T-helper 1 cell (primary cell): ENCODE measurements at regions not wholly inside any gene's neighbourhood (a gene's known extent, or its start where the extent isn't known, plus 50 kb on each side); places are given as distances from the start of the nearest gene placed in this dataset.
A peak's percentile ranks its signal among the peaks of the same experiment; 100 is the strongest.

ENCODE experiments used
- DNase-seq, 5 donors: peaks; one replicate each; pipeline ENCODE4 v3.0.0-alpha.2; 2012 to 2020

DNA sequence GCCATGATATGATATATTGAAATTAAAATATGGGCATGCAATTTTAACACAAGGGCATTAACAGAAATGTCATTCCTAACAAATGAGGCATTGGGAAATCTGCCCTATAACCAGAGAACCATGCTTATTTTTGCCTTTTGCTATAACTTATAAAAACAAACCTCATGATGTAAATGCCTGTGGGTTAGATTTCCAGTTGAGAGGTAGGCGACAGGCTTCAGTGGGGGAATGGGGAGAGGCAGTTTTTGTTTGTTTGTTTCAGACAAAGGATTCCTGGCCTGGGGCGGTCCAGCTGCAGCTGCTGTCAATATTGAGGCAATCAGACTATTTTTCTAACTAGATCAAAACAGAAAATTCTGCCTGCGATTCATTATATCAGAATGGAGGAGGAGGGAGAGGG is 490.4 kb upstream of the CFAP20DC start:
- no peak for DNase-seq

DNA sequence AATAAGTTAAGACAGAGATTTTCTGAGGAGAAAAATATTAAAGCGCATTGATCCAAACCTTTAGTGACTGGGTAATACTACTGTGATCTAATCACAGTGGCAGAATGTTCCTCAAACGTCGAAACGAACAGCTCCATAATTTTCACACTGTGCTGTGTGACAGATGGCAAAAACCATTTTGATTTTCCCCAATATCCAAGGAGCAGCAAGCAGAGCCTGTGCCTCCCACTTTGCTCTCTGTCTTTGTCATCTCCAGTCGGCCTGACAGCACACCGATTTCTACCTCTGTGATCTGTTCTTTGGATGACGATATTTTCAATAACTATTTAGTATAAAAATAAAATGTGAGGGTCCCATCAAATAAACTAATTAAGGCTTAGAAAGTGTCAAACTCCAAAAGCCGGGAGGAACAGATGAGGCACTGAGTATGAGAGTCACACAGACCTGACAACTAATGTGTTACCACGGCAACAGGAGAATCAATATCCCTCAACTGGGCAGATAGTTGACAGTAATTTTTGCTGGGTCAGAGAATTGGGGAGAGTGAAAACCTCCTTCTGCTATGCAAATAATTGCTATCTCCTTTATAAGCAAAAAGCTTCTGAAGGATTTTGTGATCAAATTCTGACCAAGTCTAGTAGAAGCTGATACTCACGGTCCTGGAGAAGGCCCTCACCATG is 489.1 kb upstream of the CFAP20DC start:
- no peak for DNase-seq

DNA sequence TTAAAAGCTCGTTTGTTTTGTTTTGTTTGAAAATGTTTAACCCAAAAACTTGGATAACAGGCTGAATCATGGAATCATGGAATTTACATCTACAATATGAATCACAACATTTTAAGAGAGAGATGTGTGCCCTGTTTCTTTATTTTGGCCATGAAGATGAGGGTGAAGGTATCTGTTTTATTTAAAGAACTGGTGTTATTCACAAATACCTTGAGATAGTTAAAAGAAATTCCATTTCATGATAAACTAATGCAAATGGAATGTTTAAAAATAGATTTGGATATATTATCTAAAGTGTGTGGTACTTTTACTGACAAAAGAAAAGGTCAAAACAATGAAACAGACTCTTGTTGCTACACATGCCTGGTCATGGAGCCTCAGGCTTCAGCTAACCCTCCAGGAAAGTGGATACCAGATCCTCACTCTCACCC is 486.0 kb upstream of the CFAP20DC start:
- DNase-seq: no peak

DNA sequence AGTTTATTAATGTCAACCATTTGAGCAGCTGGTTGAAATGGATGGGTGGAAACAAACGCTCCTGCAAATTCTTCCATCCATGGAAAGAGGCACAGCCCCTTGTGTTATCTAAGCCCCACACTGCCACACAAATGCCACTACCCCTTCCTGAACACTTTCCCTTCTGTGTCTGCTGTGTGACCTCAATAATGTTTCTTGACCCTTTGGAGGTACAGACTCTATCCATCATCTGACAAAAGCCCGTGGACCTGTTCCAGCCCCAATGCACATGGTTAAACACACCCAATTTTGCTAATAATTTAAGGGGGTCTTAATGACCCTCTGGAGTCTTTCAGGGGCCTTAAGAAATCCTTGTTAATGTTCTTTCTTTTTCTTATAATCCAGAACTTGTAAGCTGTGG is 482.2 kb upstream of the CFAP20DC start:
- DNase-seq: no peak

DNA sequence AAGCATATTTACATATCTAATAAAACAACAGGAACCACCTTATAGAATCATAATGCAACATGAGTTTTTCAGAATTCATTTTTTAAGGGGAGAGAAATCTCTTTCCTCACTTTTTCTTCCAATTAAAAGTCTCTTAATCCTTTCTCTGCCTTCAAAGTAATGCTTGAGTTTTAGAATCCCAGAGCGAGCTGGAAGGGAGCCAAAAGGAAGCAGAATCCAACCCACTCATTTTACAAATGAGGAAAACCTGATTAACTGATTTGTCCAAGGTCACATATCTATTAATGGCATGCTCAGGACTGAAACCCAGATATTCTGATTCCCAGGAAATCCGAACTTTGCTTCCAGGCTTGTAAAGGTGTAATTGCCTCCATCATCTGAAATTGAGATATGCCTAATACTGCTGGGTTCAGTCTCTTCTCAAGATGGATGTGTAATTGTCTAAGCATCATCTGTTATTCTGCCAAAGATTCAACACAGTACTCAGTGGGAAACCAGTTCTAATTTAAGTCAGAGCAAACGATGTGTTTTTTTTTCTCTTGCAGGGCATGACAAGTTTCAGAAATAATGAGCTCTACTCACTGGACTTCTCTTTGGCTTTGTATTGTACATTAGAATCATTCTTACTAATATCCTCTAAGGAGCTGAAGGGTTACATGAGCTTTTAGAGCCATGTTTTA is 481.4 kb upstream of the CFAP20DC start:
- DNase-seq: no peak

DNA sequence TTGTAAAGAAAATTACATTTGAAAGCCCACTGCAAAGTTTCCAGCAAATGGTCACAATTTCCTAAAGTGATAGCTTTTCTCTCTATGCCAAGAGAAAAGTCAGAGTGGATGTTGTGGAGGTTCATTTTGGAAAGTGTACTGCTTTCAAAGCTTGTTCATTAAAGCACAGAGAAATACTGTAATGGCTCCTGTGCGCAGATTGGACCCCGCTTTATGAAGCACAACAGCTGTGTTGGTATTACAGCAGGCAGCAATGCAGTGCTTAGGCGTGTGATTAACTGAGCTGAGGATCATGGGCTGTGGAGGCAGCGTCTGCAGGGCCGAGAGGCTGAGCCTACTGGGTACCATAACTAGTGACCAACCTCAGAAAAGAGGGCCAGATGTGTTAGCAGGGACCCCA is 478.4 kb upstream of the CFAP20DC start:
- no peak for DNase-seq

DNA sequence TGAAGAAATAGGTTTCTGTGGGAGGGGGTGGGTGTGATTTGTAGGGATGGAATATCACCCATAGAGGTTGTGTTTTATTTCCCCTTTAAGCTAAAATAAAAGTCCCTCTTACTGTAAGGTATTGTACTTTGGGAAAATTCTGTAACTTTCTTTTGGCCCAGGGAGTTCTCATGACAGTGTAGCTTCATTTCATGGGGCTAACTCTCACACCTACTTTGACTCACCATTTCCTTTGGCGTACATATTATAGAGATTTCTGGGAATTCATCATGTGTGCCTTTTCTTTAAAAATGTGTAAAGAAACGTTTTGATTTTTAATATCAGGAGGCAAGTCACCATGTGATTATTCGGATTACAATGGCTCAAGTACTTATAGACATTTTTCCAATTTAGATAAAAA is 477.7 kb upstream of the CFAP20DC start:
- DNase-seq: peak in 1 of 5 donors; percentile 65

DNA sequence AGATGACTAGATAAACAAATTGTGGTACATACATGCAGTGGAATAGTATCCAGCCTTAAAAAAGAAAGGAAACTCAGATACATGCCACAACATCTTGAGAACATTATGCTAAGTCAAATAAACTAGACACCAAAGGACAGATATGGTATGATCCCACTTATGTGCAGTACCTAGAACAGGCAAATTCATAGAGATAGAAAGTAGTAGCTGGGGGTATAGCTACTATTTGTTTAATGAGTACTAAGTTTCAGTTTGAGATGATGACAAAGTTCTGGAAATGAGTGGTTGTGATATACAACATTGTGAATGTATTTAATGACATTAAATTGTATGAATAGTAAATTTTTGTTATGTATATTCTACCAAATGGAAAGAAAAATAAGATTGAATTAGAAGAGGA is 477.2 kb upstream of the CFAP20DC start:
- DNase-seq: peak in 1 of 5 donors; percentile 69

DNA sequence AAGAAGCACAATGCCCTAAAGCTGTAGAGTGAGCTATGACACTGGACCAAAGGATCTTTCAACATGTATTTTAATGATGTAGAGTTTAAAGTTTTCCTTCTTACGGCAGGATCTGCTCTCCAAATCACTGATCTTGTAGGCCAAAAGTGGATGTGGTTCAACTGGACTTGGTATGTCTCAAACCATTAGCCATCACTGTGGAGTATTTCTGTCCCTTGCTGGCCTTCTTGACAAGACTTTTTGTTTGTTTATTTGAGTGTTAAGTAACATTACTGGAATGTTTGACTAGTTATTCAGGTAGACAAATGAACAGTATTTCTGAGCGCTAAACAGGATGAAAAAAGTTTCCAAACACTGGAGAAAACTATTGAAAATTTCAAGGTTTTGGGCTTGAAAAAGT is 472.7 kb upstream of the CFAP20DC start:
- no peak for DNase-seq

DNA sequence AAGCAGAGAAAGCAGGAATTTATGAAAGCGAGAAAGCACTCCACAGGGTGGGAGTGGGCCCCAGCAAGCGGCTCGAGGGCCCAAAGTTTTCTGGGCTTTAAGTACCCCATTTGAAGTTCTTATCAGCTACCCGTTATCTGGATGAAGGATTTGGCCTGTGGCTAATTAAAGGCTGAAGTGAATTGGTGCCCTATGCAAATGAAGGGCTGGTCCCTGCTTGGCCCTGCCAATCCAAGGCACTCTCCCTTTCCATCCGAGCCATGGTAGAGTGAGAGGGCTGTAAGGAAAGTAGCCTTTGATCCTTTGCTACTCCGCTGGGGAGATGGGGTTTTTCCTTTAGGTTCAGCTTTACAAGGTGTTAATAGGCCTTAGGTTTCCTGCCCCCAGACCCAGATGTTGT is 469.3 kb upstream of the CFAP20DC start:
- DNase-seq: no peak

DNA sequence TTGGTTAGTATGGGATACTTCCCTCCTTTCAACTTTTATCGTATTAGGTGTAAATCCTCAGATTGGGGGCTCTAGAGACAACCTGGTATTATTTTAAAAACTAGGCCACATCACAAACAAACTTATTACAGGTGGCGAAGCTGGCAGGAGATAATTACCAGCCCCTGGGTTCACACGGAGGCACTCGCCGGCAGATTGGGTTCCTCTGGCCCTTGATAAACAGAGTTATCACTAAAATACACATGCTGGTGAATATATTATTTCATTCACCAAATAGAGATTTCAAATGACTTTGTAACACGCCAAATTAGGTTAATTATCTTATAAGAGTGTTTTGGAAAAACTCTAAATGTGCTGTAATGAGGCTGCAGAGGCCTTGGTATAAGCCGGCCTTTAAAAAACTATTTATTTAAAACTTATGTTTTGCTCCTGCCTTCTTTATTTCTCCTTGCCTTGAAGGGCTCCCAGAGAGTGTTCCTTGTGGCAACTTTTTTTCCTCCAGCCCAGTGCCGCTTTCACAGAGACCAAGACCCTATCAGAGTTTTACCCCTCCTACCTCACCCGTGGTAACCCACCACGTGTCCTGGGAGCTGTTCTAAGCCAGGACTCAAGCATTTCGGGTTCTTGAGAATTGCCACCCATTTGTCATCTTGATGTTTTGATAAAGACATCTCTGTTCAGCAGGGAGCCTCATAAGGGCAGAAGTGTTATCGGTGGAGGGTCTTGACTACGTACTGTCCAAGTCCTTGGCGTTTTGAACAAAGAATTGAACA is 468.6 kb upstream of the CFAP20DC start:
- DNase-seq: no peak

DNA sequence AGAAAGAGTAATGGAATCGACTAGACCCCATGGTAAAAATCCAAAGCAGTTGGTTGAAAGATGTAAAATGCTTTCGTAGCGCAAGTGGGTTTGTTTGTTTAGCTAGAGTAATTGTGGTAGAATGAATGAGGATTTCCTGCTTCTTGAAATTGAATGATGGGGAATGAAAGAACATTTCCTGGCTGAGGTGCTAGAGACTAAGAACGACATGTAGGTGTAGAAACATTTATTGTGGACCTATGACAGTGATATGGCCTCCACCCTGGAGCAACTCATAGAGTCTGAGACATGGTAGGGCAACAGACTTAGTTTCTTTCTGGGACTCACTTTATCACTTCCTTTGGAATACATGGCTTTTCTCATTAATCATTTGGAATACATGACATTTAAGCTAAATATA is 467.6 kb upstream of the CFAP20DC start:
- DNase-seq: no peak

DNA sequence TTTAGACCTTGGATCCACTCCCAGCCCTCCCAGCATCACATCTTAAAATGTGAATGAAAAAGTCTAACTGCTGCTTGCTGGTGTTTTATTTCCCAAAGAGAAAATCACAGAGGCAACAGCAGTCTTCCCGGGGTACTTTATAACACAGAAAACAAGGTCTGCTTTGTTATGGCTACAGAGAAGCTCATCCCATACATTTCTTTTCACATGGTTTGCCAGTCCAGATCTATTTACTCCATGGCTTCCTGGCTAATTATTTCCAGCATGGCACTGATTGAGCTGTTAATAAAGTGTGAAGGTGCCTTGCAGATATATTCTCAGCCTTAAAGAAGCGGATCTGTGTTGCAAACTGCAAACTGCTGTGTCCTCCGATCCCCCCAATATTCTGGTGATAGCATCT is 466.1 kb upstream of the CFAP20DC start:
- DNase-seq: no peak

DNA sequence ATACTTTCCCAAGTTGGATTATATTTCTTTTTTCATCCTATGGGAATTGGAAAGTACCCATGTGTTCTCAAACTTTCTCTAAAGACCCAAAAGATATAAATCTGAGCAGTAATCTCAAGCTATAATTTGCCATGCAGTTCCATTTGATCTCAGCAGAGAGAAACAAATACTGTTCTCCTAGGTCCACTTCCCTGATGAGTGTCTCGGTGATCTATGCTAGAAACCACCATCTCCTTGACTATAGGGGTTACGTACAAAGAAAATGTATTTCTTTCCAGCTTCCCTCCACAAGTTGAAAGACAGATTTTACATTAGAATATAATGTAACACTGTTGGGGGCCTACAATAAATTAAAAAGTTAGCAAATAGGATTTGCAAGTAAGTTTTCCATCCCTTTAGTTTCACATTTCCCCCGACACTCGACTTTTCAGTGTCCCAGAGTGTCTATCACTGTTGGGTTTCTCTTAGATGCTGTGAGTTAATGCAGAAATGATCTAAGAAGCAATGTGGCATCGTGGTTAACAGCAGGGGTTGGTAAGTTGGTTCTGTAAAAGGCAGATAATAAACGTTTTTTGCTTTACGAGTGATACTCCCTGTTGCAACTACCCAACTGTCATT is 465.1 kb upstream of the CFAP20DC start:
- no peak for DNase-seq

DNA sequence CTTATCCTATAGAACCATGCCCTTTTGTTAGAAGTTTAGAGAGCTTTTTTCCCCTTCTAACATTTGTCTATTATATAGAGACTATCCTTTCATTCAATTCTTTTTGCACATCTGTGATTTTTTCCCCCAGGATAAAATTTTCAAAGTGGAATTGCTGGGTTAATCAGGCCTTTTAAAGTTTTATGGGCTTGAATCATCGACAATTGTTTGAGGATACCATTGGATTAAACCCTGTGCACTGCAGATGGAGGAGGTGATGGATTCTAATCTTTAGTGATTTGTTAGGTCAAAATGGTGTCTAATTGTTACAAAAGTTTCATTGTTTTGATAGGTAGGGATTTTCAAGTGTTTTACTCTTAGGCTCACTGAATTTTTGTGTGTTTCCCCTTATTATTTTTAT is 463.7 kb upstream of the CFAP20DC start:
- DNase-seq: no peak

DNA sequence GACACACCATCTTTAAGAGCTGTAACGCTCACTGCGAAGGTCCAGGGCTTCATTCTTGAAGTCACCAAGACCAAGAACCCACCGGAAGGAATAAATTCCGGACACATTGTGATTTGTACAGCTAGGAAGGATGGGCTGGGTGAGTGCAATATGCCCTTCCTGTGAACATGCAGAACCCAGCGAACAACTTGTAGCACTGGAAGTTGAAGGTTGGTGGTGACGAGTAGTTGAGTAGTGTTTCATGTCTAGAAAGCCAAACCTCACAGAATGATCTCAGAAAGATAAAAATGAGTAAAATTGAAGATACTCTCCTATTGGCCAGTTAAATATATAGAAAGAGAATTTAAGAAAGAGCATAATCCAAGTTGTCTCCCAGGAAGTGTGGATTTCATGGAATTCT is 462.2 kb upstream of the CFAP20DC start:
- no peak for DNase-seq

DNA sequence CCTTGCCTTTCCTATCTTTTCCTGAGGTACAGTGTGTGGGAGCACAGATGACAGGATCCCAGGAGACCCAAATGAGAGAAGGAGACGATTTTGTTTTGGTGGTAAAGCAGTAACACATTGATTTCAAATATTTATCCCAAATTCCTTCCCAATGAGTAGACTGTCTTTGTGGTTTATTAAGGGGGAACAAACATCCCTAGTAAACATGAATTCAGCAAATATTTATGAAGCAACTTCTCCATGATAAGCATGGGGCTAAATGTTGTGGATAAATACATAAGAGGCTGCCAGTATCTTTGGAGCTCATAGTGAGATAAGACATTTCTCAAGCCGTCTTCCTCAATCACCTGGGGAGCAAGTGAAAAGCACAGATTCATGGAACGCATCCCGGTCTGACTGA is 460.8 kb upstream of the CFAP20DC start:
- no peak for DNase-seq

DNA sequence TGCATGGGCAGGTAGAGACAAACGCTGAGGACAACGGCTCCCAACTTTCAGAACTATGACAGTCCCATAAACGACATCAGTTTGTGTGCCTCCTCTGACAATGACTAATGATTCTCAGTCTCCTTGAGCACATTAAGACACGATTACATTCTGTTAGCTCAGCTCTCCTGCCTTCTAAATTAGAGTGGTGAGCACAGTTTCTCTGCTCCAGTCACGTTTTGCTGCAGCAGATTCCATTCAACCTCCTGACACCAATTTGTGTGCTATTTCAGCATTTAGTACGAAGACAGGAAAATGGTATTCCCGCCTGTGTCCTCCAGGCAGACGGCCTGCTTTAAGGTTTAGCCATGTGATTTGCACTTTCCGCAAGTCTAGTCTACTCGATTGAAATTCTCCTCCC is 458.4 kb upstream of the CFAP20DC start:
- DNase-seq: no peak

DNA sequence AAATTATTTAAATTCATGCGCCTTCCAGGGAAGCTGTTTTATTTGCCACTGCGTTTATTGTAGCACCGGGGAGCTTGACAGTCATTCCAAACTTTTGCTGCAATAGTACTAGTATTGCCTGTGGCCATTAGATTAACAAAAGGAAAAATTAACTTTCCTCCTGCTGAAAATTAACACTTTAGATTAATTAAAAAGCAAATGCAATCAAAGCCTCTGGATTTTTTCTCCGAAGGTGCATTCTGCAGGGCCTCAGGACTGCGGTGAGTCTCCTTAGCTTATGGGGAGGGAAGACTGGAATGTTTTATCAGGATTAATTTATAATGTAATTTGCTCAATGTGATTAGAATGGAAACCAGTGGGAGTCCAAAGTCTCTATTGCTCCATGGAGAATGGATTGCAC is 456.4 kb upstream of the CFAP20DC start:
- no peak for DNase-seq

DNA sequence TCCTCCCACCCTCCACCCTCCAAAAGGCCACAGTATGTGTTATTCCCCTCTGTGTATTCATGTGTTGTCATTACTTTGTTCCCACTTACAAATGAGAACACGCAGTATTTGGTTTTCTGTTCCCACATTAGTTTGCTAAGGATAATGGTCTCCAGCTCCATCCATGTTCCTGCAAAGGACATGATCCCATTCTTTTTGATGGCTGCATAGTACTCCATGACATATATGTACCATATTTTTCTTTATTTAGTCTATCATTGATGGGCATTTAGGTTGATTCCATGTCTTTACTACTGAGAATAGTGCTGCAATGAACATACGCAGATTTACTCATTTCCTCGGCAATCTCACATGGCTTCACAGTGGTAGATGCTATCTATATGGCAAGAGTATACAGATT is 453.6 kb upstream of the CFAP20DC start:
- DNase-seq: no peak

DNA sequence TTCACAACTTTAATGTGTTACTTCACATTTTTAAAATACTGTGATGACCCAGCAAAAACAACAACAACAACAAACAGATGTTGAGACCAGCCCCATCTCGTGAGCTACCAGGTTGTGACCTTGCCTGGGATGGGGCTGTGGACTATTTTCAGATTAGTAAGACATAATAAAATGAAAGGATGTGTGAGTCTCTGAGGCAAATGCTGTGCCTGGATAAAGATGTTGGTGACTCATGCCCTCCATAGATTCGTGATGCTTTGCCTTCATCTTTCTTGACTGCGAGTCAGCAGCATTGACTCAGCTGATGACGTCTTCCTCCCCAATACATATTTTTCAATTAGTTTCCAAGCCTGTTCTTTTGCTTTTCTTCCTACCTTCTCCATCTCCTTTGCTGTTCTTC is 453.0 kb upstream of the CFAP20DC start:
- DNase-seq: peak in 1 of 5 donors; percentile 66

DNA sequence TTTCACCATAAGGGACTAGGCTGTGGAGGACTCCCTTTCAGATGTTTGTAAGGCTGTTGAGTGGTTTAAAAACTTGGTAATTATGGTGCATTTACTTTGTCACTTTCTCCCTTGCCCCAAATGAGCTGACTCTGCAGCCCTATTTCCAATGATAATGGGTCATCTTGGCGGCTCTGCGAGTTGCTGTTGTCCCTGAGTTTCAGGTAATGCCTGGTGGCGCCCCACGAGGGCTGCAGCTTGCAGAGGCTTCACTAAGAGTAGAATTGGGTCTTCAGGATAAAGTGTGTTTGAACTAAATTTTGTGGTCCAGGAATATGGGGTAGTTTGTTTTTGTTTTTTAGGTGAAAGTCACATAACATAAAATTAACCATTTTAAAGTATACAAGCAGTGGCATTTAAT is 450.1 kb upstream of the CFAP20DC start:
- no peak for DNase-seq

DNA sequence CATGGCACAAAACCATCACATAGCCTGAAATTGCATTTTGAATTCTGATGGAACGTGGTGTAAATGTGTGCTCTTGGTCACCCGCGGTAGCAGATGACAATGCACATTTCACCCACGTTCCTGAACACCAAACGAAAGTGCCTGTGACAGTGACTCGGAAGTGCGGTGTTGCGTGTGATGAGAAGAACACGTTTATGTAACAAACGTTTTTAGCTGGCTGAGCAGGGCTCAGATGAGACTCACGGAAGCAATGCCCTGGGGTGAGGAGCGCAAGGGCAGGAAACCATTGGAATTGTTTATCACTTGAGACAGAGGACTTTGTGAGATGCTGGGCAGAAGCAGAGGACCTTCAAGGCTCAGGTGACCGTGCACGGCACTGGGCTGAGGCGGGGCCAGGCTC is 449.2 kb upstream of the CFAP20DC start:
- DNase-seq: no peak

DNA sequence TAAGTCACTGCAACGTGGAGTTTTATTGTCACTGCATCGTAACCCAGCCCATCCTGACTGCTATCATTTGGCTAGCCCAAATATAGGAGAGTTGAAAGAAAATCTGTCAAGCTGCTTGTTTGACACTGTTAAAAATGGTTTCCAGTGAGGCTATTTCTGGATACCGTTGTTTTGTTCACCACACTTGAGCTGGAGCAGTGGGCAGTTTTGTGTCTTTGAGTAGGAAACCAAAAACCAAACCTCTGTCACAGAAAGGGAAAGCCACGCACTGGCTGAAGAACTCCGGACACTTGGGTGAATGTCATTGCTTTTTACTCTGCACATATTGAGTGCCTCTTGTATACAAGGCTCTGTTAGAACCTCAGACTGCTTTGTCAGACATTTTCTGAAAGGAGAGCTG is 446.4 kb upstream of the CFAP20DC start:
- no peak for DNase-seq
